Muscle of leg (tissue), 3 donors: ENCODE measurements at regions not wholly inside any gene's neighbourhood (a gene's known extent, or its start where the extent isn't known, plus 50 kb on each side); places are given as distances from the start of the nearest gene placed in this dataset.

ENCODE experiments used
- DNase-seq: peaks from one replicate; pipeline ENCODE4 v3.0.0; 2013
- H3K27ac ChIP-seq: one replicate; pipeline ENCODE4 v1.5.1; 2013; ENCODE audit warnings: mild to moderate bottlenecking, low read length, control low read depth
- H3K27me3 ChIP-seq: one replicate; pipeline ENCODE4 v1.6.1; 2013; ENCODE audit warnings: low read length; ENCODE audit not compliant: control insufficient read depth, insufficient read depth
- H3K36me3 ChIP-seq: one replicate; pipeline ENCODE4 v1.6.1; 2013; ENCODE audit warnings: low read length; ENCODE audit not compliant: control insufficient read depth, insufficient read depth
- H3K4me1 ChIP-seq: one replicate; pipeline ENCODE4 v1.6.1; 2013; ENCODE audit warnings: low read length; ENCODE audit not compliant: control insufficient read depth, insufficient read depth
- H3K4me3 ChIP-seq: one replicate; pipeline ENCODE4 v1.5.1; 2013; ENCODE audit warnings: low read length, control low read depth
- H3K9me3 ChIP-seq: replicated peaks from 2 replicates; pipeline ENCODE4 v1.6.1; 2013; ENCODE audit warnings: low read depth, low read length; ENCODE audit not compliant: control insufficient read depth
- WGBS: methylation state at CpG from one replicate; pipeline ENCODE4 v1.1.5; 2013; ENCODE audit warnings: missing lambda C conversion rate; ENCODE audit not compliant: insufficient coverage; 5-methylcytosine and 5-hydroxymethylcytosine counted together

GRCh38 chr14:47852278-47852677, 176.9 kb upstream of the MDGA2 start:
- Histone ChIP-seq H3K4me1 (no peaks in the 10 kb centered on the region), H3K27ac (no peak overlapping the region), H3K36me3 (no peaks in the 10 kb centered on the region), H3K9me3 (no peaks in the 10 kb centered on the region), H3K27me3 (no peaks in the 10 kb centered on the region), H3K4me3 (no peak overlapping the region)
- DNase-seq = no peak
- no CpG with 5 or more reads among the region's 1 CpG for WGBS

GRCh38 chr14:47846008-47846407, 170.6 kb upstream of the MDGA2 start:
- Histone ChIP-seq H3K36me3 (no peaks in the 10 kb centered on the region), H3K9me3 (peaks cover 14% of the 10 kb centered on the region), H3K27ac (no peak overlapping the region), H3K27me3 (no peaks in the 10 kb centered on the region), H3K4me3 (no peak overlapping the region), H3K4me1 (no peaks in the 10 kb centered on the region)
- 56% methylated on average over 1 of the region's 4 CpGs for WGBS
- DNase-seq = no peak

GRCh38 chr14:47843236-47843635, 167.8 kb upstream of the MDGA2 start:
- no peaks in the 10 kb centered on the region for H3K27me3 ChIP-seq
- peaks cover 14% of the 10 kb centered on the region for H3K9me3 ChIP-seq
- no peak overlapping the region for H3K27ac ChIP-seq
- DNase-seq = no peak
- no peak overlapping the region for H3K4me3 ChIP-seq
- no peaks in the 10 kb centered on the region for H3K36me3 ChIP-seq
- WGBS = 100% methylated on average over 2 of the region's 2 CpGs
- no peaks in the 10 kb centered on the region for H3K4me1 ChIP-seq

- no peaks in the 10 kb centered on the region for H3K9me3 ChIP-seq
- H3K36me3 ChIP-seq = no peaks in the 10 kb centered on the region
- no peak overlapping the region for H3K27ac ChIP-seq
- H3K4me3 ChIP-seq = no peak overlapping the region
- DNase-seq = no peak
- no peaks in the 10 kb centered on the region for H3K4me1 ChIP-seq
- no peaks in the 10 kb centered on the region for H3K27me3 ChIP-seq
Measured at GRCh38 chr14:47833011-47833410, 157.6 kb upstream of the MDGA2 start.

GRCh38 chr14:47826809-47827208, 151.4 kb upstream of the MDGA2 start:
- no CpG with 5 or more reads among the region's 2 CpGs for WGBS
- Histone ChIP-seq H3K4me1 (no peaks in the 10 kb centered on the region), H3K36me3 (no peaks in the 10 kb centered on the region), H3K9me3 (no peaks in the 10 kb centered on the region), H3K4me3 (no peak overlapping the region), H3K27me3 (no peaks in the 10 kb centered on the region), H3K27ac (no peak overlapping the region)
- DNase-seq = no peak

DNA sequence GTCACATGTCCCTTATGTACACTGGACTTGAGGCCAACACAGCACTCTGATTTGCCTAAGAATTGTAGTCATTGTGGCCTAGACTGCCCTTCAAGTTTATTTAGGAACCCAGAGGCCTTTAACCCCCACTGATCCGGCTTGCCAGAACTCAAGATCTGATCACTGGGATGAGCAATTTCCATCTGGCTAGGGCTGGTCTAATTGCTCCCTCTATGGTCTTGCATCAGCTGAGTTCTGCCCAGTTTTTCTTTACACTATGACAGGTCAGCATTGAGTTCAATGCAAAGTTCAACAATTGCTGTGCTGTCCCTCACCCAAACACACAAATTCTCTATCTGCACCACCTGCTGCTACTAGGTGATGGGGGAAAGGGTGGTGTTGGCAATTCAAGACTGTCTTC, 146.9 kb upstream of the MDGA2 start:
- H3K4me1 ChIP-seq = no peaks in the 10 kb centered on the region
- H3K27ac ChIP-seq = no peak overlapping the region
- H3K27me3 ChIP-seq = no peaks in the 10 kb centered on the region
- peaks cover 3% of the 10 kb centered on the region for H3K9me3 ChIP-seq
- H3K4me3 ChIP-seq = no peak overlapping the region
- WGBS = 87% methylated on average over 1 of the region's 1 CpG
- H3K36me3 ChIP-seq = no peaks in the 10 kb centered on the region
- DNase-seq = no peak

DNA sequence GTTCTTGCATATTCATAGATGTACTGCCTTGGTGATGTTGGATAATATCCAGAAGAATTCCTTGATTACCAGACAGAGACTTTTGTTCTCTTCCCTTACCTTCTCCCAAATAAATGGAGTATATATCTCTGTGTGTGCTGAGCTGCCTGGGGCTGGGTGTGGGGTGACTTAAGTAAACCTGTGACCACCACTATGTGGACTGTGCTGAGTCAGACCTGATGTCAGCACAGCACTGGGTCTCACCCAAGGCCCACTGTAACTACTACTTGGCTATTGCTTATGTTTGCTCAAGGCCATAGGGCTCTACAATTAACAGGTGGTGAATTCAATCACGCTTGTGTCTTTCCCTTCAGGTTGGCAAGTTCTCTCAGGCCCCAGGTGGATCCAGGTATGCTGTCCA, 145.7 kb upstream of the MDGA2 start:
- H3K9me3 ChIP-seq = peaks cover 10% of the 10 kb centered on the region
- H3K36me3 ChIP-seq = no peaks in the 10 kb centered on the region
- no peak overlapping the region for H3K4me3 ChIP-seq
- DNase-seq = no peak
- no peaks in the 10 kb centered on the region for H3K27me3 ChIP-seq
- no peak overlapping the region for H3K27ac ChIP-seq
- no peaks in the 10 kb centered on the region for H3K4me1 ChIP-seq
- 63% methylated on average over 1 of the region's 1 CpG for WGBS

GRCh38 chr14:47790477-47790876, 115.1 kb upstream of the MDGA2 start:
- H3K4me3 ChIP-seq = no peak overlapping the region
- no CpG with 5 or more reads among the region's 6 CpGs for WGBS
- DNase-seq = no peak
- no peaks in the 10 kb centered on the region for H3K9me3 ChIP-seq
- no peaks in the 10 kb centered on the region for H3K27me3 ChIP-seq
- no peaks in the 10 kb centered on the region for H3K4me1 ChIP-seq
- no peaks in the 10 kb centered on the region for H3K36me3 ChIP-seq
- no peak overlapping the region for H3K27ac ChIP-seq

DNA sequence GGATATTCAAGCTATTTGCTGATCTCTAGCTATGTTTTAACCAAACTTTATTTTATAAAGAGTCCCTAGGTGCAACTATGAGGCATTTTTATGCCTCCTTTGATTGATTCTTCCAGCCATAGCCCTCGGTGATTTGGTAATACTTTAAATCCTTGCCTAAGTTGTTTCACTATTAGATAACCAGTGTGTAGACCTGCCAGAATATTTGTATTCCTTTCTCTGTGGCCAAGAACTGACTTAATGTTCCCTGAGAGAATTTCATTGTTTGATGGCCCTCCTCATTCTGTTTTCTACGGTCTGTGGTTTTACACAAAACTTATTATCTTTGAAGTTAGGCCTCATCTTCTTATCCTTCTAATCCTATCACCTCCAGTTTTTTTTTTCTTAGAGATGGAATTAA, 109.7 kb upstream of the MDGA2 start:
- DNase-seq = peak; percentile 43
- H3K4me3 ChIP-seq = no peak overlapping the region
- WGBS = no CpG with 5 or more reads among the region's 2 CpGs

GRCh38 chr14:47778631-47779030, 103.2 kb upstream of the MDGA2 start:
- no CpG with 5 or more reads among the region's 4 CpGs for WGBS
- Histone ChIP-seq H3K27ac (no peak overlapping the region), H3K4me1 (no peaks in the 10 kb centered on the region), H3K9me3 (no peaks in the 10 kb centered on the region), H3K27me3 (no peaks in the 10 kb centered on the region), H3K36me3 (no peaks in the 10 kb centered on the region), H3K4me3 (no peak overlapping the region)
- no peak for DNase-seq

More for the DNA sequence above, 109.7 kb upstream of the MDGA2 start:
- Histone ChIP-seq H3K4me1 (no peaks in the 10 kb centered on the region), H3K27ac (no peak overlapping the region), H3K9me3 (no peaks in the 10 kb centered on the region), H3K36me3 (no peaks in the 10 kb centered on the region), H3K27me3 (no peaks in the 10 kb centered on the region)

GRCh38 chr14:47772652-47773051, 97.2 kb upstream of the MDGA2 start:
- Histone ChIP-seq H3K4me1 (no peaks in the 10 kb centered on the region), H3K9me3 (no peaks in the 10 kb centered on the region), H3K27me3 (no peaks in the 10 kb centered on the region), H3K27ac (no peak overlapping the region), H3K4me3 (no peak overlapping the region), H3K36me3 (no peaks in the 10 kb centered on the region)
- no CpG with 5 or more reads among the region's 1 CpG for WGBS
- DNase-seq = no peak
